Right atrium auricular region (tissue), 2 donors: ENCODE measurements at regions not wholly inside any gene's neighbourhood (a gene's known extent, or its start where the extent isn't known, plus 50 kb on each side); places are given as distances from the start of the nearest gene placed in this dataset.

Experiments used
- DNase-seq: peaks from one replicate; pipeline ENCODE4 v3.0.0-alpha.2; 2019; ENCODE audit warnings: low spot score
- H3K27ac ChIP-seq, 2 donors: fragments of 200-600 bp; sonication (generic); 1 replicate in 1 of 2; 2 replicates in 1 of 2; pipeline ENCODE4 v1.5.1; 2016 to 2019
- H3K27me3 ChIP-seq, 2 donors: fragments of 200-600 bp; sonication (generic); one replicate each; pipeline versions ENCODE4 v1.5.1 to v1.6.0; 2017 to 2019
- H3K36me3 ChIP-seq: fragments of 200-600 bp; sonication (generic); one replicate; pipeline ENCODE4 v1.5.1; 2016
- H3K4me1 ChIP-seq, 2 donors: fragments of 200-600 bp; sonication (generic); one replicate each; pipeline versions ENCODE4 v1.5.1 to v1.6.0; 2017 to 2019
- H3K4me3 ChIP-seq, 2 donors: fragments of 200-600 bp; sonication (generic); 1 replicate in 1 of 2; 2 replicates in 1 of 2; pipeline ENCODE4 v1.5.1; 2017 to 2019; ENCODE audit warnings: mild to moderate bottlenecking in 1 of 2, moderate library complexity in 1 of 2
- H3K9me3 ChIP-seq, 2 donors: fragments of 200-600 bp; sonication (generic); one replicate each; pipeline ENCODE4 v1.5.1; 2019
- CTCF ChIP-seq, 2 donors: fragments of 200-600 bp; sonication (generic); IDR thresholded peaks; one replicate each; pipeline ENCODE4 v1.5.1; 2019; ENCODE audit warnings: antibody characterized with exemption in 2 of 2

- no peaks in the 10 kb centered on the region for H3K27me3 ChIP-seq
- H3K4me1 ChIP-seq, result no peaks in the 10 kb centered on the region
- TF ChIP-seq CTCF (IDR thresholded peaks at IDR 0.05), result no peak
- no peak for DNase-seq
- H3K36me3 ChIP-seq, result no peaks in the 10 kb centered on the region
- no peak overlapping the region for H3K4me3 ChIP-seq
- H3K9me3 ChIP-seq, result no peaks in the 10 kb centered on the region
- H3K27ac ChIP-seq, result no peak overlapping the region
These were observed 264.8 kb upstream of the FSIP2 start for GRCh38 chr2:185473838-185474237.

GRCh38 chr2:185475914-185476313 lies 262.7 kb upstream of the FSIP2 start:
- no peaks in the 10 kb centered on the region for H3K36me3 ChIP-seq
- H3K4me3 ChIP-seq, result no peak overlapping the region
- no peak for DNase-seq
- no peaks in the 10 kb centered on the region for H3K27me3 ChIP-seq
- no peaks in the 10 kb centered on the region for H3K9me3 ChIP-seq
- H3K27ac ChIP-seq, result no peak overlapping the region
- H3K4me1 ChIP-seq, result no peaks in the 10 kb centered on the region
- no peak for TF ChIP-seq CTCF (IDR thresholded peaks at IDR 0.05)

- Histone ChIP-seq H3K4me1 (no peaks in the 10 kb centered on the region), H3K36me3 (no peaks in the 10 kb centered on the region), H3K4me3 (no peak overlapping the region), H3K27ac (no peak overlapping the region), H3K27me3 (no peaks in the 10 kb centered on the region), H3K9me3 (no peaks in the 10 kb centered on the region)
- no peak for DNase-seq
- no peak for TF ChIP-seq CTCF (IDR thresholded peaks at IDR 0.05)
These were observed 261.2 kb upstream of the FSIP2 start for GRCh38 chr2:185477452-185477851.

GRCh38 chr2:185484602-185485001 lies 254.0 kb upstream of the FSIP2 start:
- no peak overlapping the region for H3K27ac ChIP-seq
- H3K27me3 ChIP-seq, result no peaks in the 10 kb centered on the region
- no peaks in the 10 kb centered on the region for H3K4me1 ChIP-seq
- no peaks in the 10 kb centered on the region for H3K9me3 ChIP-seq
- H3K4me3 ChIP-seq, result no peak overlapping the region
- H3K36me3 ChIP-seq, result no peaks in the 10 kb centered on the region
- no peak for TF ChIP-seq CTCF (IDR thresholded peaks at IDR 0.05)
- no peak for DNase-seq

- TF ChIP-seq CTCF (IDR thresholded peaks at IDR 0.05), result no peak
These were observed 236.3 kb upstream of the FSIP2 start for GRCh38 chr2:185502351-185502750.

GRCh38 chr2:185507719-185508118 lies 230.9 kb upstream of the FSIP2 start:
- no peak for TF ChIP-seq CTCF (IDR thresholded peaks at IDR 0.05)
- Histone ChIP-seq H3K27ac (no peak overlapping the region), H3K36me3 (no peaks in the 10 kb centered on the region), H3K4me1 (no peaks in the 10 kb centered on the region), H3K9me3 (peaks cover 0 to 91% of the 10 kb centered on the region in 2 donors), H3K4me3 (no peak overlapping the region), H3K27me3 (no peaks in the 10 kb centered on the region)
- no peak for DNase-seq

More at GRCh38 chr2:185502351-185502750, 236.3 kb upstream of the FSIP2 start:
- DNase-seq, result no peak
- peaks cover 0 to 73% of the 10 kb centered on the region in 2 donors for H3K9me3 ChIP-seq
- no peaks in the 10 kb centered on the region for H3K36me3 ChIP-seq
- H3K27ac ChIP-seq, result no peak overlapping the region
- no peaks in the 10 kb centered on the region for H3K27me3 ChIP-seq
- H3K4me1 ChIP-seq, result no peaks in the 10 kb centered on the region
- no peak overlapping the region for H3K4me3 ChIP-seq
